Astrocyte of the spinal cord (primary cell): ENCODE measurements at regions not wholly inside any gene's neighbourhood (a gene's known extent, or its start where the extent isn't known, plus 50 kb on each side); places are given as distances from the start of the nearest gene placed in this dataset.
A peak's percentile ranks its signal among the peaks of the same experiment; 100 is the strongest.

Experiments used
- DNase-seq: peaks from one replicate; pipeline ENCODE4 v3.0.0; 2011; ENCODE audit warnings: low read depth, low spot score
- H3K4me3 ChIP-seq: 2 replicates; pipeline ENCODE4 v1.5.1; 2011; ENCODE audit warnings: low read depth, mild to moderate bottlenecking, low read length, moderate library complexity
- in situ Hi-C: cut with HindIII; loops from 2 replicates; pipeline ENCODE4 v1.10.0; 2017; ENCODE audit warnings: low sequenced_read_pairs
- TF ChIP-seq, protein P1 (sequence below): IDR thresholded peaks from 2 replicates; pipeline ENCODE4 v1.5.1; 2012; ENCODE audit warnings: low read depth, mild to moderate bottlenecking, low read length, inconsistent platforms

- TF ChIP-seq, protein P1, sequence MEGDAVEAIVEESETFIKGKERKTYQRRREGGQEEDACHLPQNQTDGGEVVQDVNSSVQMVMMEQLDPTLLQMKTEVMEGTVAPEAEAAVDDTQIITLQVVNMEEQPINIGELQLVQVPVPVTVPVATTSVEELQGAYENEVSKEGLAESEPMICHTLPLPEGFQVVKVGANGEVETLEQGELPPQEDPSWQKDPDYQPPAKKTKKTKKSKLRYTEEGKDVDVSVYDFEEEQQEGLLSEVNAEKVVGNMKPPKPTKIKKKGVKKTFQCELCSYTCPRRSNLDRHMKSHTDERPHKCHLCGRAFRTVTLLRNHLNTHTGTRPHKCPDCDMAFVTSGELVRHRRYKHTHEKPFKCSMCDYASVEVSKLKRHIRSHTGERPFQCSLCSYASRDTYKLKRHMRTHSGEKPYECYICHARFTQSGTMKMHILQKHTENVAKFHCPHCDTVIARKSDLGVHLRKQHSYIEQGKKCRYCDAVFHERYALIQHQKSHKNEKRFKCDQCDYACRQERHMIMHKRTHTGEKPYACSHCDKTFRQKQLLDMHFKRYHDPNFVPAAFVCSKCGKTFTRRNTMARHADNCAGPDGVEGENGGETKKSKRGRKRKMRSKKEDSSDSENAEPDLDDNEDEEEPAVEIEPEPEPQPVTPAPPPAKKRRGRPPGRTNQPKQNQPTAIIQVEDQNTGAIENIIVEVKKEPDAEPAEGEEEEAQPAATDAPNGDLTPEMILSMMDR: no peak
- DNase-seq: peak; percentile 80
- H3K4me3 ChIP-seq: no peak overlapping the region
- in situ Hi-C loops: no loop called here
Measured at GRCh38 chr4:128338634-128339355, 51.2 kb upstream of the PGRMC2 start.

DNA sequence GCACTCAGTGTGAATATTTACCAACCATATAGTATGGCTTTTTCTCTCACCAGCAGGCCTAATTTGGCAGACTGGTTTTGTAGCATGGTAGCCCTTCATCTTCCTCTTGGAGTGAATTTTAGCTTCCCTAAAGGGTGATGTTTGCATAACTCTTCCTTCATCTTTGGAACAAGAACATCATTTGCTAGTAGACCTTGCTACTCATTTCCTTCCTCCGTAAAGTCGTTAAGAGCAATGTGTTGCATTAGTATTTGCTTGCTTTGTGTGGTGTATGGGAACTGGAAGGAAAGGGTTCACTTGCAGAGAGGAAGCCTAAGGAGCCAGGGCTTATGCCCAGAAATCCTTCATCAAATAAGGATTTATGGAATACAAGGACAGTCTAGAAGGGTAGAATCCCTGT is 50.2 kb upstream of the PGRMC2 start:
- no peak overlapping the region for H3K4me3 ChIP-seq
- in situ Hi-C loops: no loop called here
- DNase-seq: no peak
- TF ChIP-seq, protein P1: no peak
